Right cardiac atrium (tissue), 5 donors: ENCODE measurements at regions not wholly inside any gene's neighbourhood (a gene's known extent, or its start where the extent isn't known, plus 50 kb on each side); places are given as distances from the start of the nearest gene placed in this dataset.

Experiments used
- ATAC-seq, 2 donors: fragments of 200-7000 bp; cut with Tn5 transposase; one replicate each; pipeline versions ENCODE4 v1.8.0 to v1.9.1; 2020; ENCODE audit warnings: moderate library complexity in 2 of 2, mild to moderate bottlenecking in 1 of 2
- DNase-seq, 3 donors: peaks; one replicate each; pipeline ENCODE4 v3.0.0-alpha.2; 2020
- H3K27ac ChIP-seq: one replicate; pipeline ENCODE4 v1.5.1; 2013; ENCODE audit warnings: mild to moderate bottlenecking, low read length, control low read depth, moderate library complexity
- H3K27me3 ChIP-seq: one replicate; pipeline ENCODE4 v1.6.1; 2013; ENCODE audit not compliant: control insufficient read depth, insufficient read depth
- H3K4me1 ChIP-seq: one replicate; pipeline ENCODE4 v1.6.1; 2013; ENCODE audit warnings: low read length; ENCODE audit not compliant: control insufficient read depth, insufficient read depth
- H3K4me3 ChIP-seq: one replicate; pipeline ENCODE4 v1.5.1; 2013; ENCODE audit warnings: low read length, control low read depth
- H3K9me3 ChIP-seq: one replicate; pipeline ENCODE4 v1.6.1; 2013; ENCODE audit warnings: low read length; ENCODE audit not compliant: control insufficient read depth
- WGBS: extraction: QIAGEN DNeasy Blood & Tissue Kit; methylation state at CpG from one replicate; pipeline ENCODE4 v1.1.7; 2013; 5-methylcytosine and 5-hydroxymethylcytosine counted together
- intact Hi-C, 4 donors: fragments of 100-400 bp; cut with DNase I; formaldehyde crosslinking; loops; one replicate each; pipeline versions ENCODE4 v1.11.0 to v1.14.0; 2022 to 2023
- donor health status: healthy with polysubstance abuse.
- donor health status: DM: no; HTN: yes; CAD: no.
- donor health status: DM: no; HTN: no; CAD: no.
- donor health status: DM: no; HTN: yes; CAD: no; lungs with severe emphysema.
- donor health status: DM: yes; HTN: yes; CAD: no.

- Histone ChIP-seq H3K27me3 (no peaks in the 10 kb centered on the region), H3K9me3 (no peaks in the 10 kb centered on the region), H3K27ac (no peak overlapping the region), H3K4me3 (no peak overlapping the region), H3K4me1 (no peaks in the 10 kb centered on the region)
- ATAC-seq (no peak), DNase-seq (no peak)
- WGBS, result 72% methylated on average over 2 of the region's 2 CpGs
- intact Hi-C loops, result no loop called here
Measured at GRCh38 chr7:115704884-115705283, 325.7 kb downstream of the TFEC start.

- Histone ChIP-seq H3K9me3 (no peaks in the 10 kb centered on the region), H3K27me3 (no peaks in the 10 kb centered on the region), H3K4me1 (no peaks in the 10 kb centered on the region), H3K4me3 (no peak overlapping the region), H3K27ac (no peak overlapping the region)
- intact Hi-C loops, result no loop called here
- DNase-seq (no peak), ATAC-seq (no peak)
- WGBS, result 88% methylated on average over 1 of the region's 1 CpG
Measured at GRCh38 chr7:115701141-115701540, 329.4 kb downstream of the TFEC start.

GRCh38 chr7:115694424-115694823 is 336.1 kb downstream of the TFEC start:
- intact Hi-C loops, result no loop called here

GRCh38 chr7:115693779-115694178 is 336.8 kb downstream of the TFEC start:
- ATAC-seq (no peak), DNase-seq (no peak)
- H3K9me3 ChIP-seq, result no peaks in the 10 kb centered on the region
- H3K4me1 ChIP-seq, result no peaks in the 10 kb centered on the region
- H3K27ac ChIP-seq, result no peak overlapping the region
- intact Hi-C loops, result no loop called here
- 70% methylated on average over 4 of the region's 4 CpGs for WGBS
- no peak overlapping the region for H3K4me3 ChIP-seq
- no peaks in the 10 kb centered on the region for H3K27me3 ChIP-seq

More at GRCh38 chr7:115694424-115694823, 336.1 kb downstream of the TFEC start:
- no peak for ATAC-seq
- Histone ChIP-seq H3K4me1 (no peaks in the 10 kb centered on the region), H3K4me3 (no peak overlapping the region), H3K27ac (no peak overlapping the region), H3K27me3 (no peaks in the 10 kb centered on the region), H3K9me3 (no peaks in the 10 kb centered on the region)
- DNase-seq, result no peak

- H3K9me3 ChIP-seq, result no peaks in the 10 kb centered on the region
- no peaks in the 10 kb centered on the region for H3K4me1 ChIP-seq
- H3K4me3 ChIP-seq, result no peak overlapping the region
- intact Hi-C loops, result no loop called here
- ATAC-seq, result no peak
- WGBS, result 71% methylated on average over 1 of the region's 1 CpG
- no peak overlapping the region for H3K27ac ChIP-seq
- no peaks in the 10 kb centered on the region for H3K27me3 ChIP-seq
- DNase-seq, result no peak
Measured at GRCh38 chr7:115689941-115690340, 340.6 kb downstream of the TFEC start.

GRCh38 chr7:115683093-115683492 is 347.5 kb downstream of the TFEC start:
- H3K27me3 ChIP-seq, result no peaks in the 10 kb centered on the region
- intact Hi-C loops, result no loop called here
- H3K4me3 ChIP-seq, result no peak overlapping the region
- WGBS, result 89% methylated on average over 3 of the region's 3 CpGs
- no peak for ATAC-seq
- H3K4me1 ChIP-seq, result no peaks in the 10 kb centered on the region
- H3K9me3 ChIP-seq, result no peaks in the 10 kb centered on the region
- H3K27ac ChIP-seq, result no peak overlapping the region
- DNase-seq, result no peak

- intact Hi-C loops, result no loop called here
- DNase-seq, result no peak
- Histone ChIP-seq H3K27ac (no peak overlapping the region), H3K4me1 (no peaks in the 10 kb centered on the region), H3K27me3 (no peaks in the 10 kb centered on the region), H3K4me3 (no peak overlapping the region), H3K9me3 (no peaks in the 10 kb centered on the region)
- ATAC-seq, result no peak
- 77% methylated on average over 3 of the region's 3 CpGs for WGBS
Measured at GRCh38 chr7:115682507-115682906, 348.1 kb downstream of the TFEC start.

- WGBS, result 84% methylated on average over 3 of the region's 3 CpGs
- Histone ChIP-seq H3K4me3 (no peak overlapping the region), H3K4me1 (no peaks in the 10 kb centered on the region), H3K27me3 (no peaks in the 10 kb centered on the region), H3K9me3 (no peaks in the 10 kb centered on the region), H3K27ac (no peak overlapping the region)
- intact Hi-C loops, result no loop called here
- DNase-seq (no peak), ATAC-seq (no peak)
Measured at GRCh38 chr7:115680921-115681320, 349.6 kb downstream of the TFEC start.

GRCh38 chr7:115679976-115680375 is 350.6 kb downstream of the TFEC start:
- intact Hi-C loops, result no loop called here
- WGBS, result 14% methylated on average over 2 of the region's 2 CpGs
- Histone ChIP-seq H3K4me1 (no peaks in the 10 kb centered on the region), H3K4me3 (no peak overlapping the region), H3K27ac (no peak overlapping the region), H3K27me3 (no peaks in the 10 kb centered on the region), H3K9me3 (no peaks in the 10 kb centered on the region)
- ATAC-seq, result peak in 1 of 2 donors; percentile 45
- no peak for DNase-seq

GRCh38 chr7:115679423-115679822 is 351.1 kb downstream of the TFEC start:
- DNase-seq (no peak), ATAC-seq (no peak)
- H3K4me1 ChIP-seq, result no peaks in the 10 kb centered on the region
- no peaks in the 10 kb centered on the region for H3K27me3 ChIP-seq
- intact Hi-C loops, result no loop called here
- H3K4me3 ChIP-seq, result no peak overlapping the region
- H3K27ac ChIP-seq, result no peak overlapping the region
- no peaks in the 10 kb centered on the region for H3K9me3 ChIP-seq
- whole genome bisulfite sequencing, result 88% methylated on average over 4 of the region's 4 CpGs

GRCh38 chr7:115678086-115678982 is 352.2 kb downstream of the TFEC start:
- Histone ChIP-seq H3K27me3 (no peaks in the 10 kb centered on the region), H3K27ac (no peak overlapping the region), H3K9me3 (no peaks in the 10 kb centered on the region), H3K4me1 (no peaks in the 10 kb centered on the region), H3K4me3 (no peak overlapping the region)
- intact Hi-C loops, result no loop called here
- DNase-seq (peak in 2 of 3 donors; percentile 12 to 29), ATAC-seq (peak in 1 of 2 donors; percentile 60)
- WGBS, result 58% methylated on average over 12 of the region's 12 CpGs
